GM18520 (cell line): ENCODE measurements at regions not wholly inside any gene's neighbourhood (a gene's known extent, or its start where the extent isn't known, plus 50 kb on each side); places are given as distances from the start of the nearest gene placed in this dataset.

ENCODE experiments used
- ATAC-seq: cut with Tn5 transposase; IDR thresholded peaks from one replicate; pipeline ENCODE4 v1.9.1; 2021; ENCODE audit not compliant: unreplicated experiment

GRCh38 chr5:133744960-133745308 is 132.6 kb upstream of the FSTL4 start:
- ATAC-seq: no peak

- no peak for ATAC-seq
Measured at GRCh38 chr5:133744051-133744959, 132.0 kb upstream of the FSTL4 start.

GRCh38 chr5:133742431-133742988 is 130.2 kb upstream of the FSTL4 start:
- ATAC-seq: no peak

GRCh38 chr5:133741818-133742355 is 129.5 kb upstream of the FSTL4 start:
- no peak for ATAC-seq

- no peak for ATAC-seq
Measured at GRCh38 chr5:133741396-133741795, 129.1 kb upstream of the FSTL4 start.

GRCh38 chr5:133739181-133739780 is 126.9 kb upstream of the FSTL4 start:
- no peak for ATAC-seq

- ATAC-seq: no peak
Measured at GRCh38 chr5:133738271-133738670, 125.9 kb upstream of the FSTL4 start.

GRCh38 chr5:133736512-133736911 is 124.2 kb upstream of the FSTL4 start:
- no peak for ATAC-seq

- no peak for ATAC-seq
Measured at GRCh38 chr5:133735346-133735745, 123.0 kb upstream of the FSTL4 start.

- ATAC-seq: no peak
Measured at GRCh38 chr5:133734916-133735315, 122.6 kb upstream of the FSTL4 start.

GRCh38 chr5:133732536-133732935 is 120.2 kb upstream of the FSTL4 start:
- no peak for ATAC-seq

- no peak for ATAC-seq
Measured at GRCh38 chr5:133731951-133732350, 119.6 kb upstream of the FSTL4 start.

GRCh38 chr5:133730866-133731265 is 118.5 kb upstream of the FSTL4 start:
- no peak for ATAC-seq

GRCh38 chr5:133730346-133730745 is 118.0 kb upstream of the FSTL4 start:
- ATAC-seq: no peak

GRCh38 chr5:133729800-133730199 is 117.5 kb upstream of the FSTL4 start:
- no peak for ATAC-seq

GRCh38 chr5:133728475-133728874 is 116.1 kb upstream of the FSTL4 start:
- ATAC-seq: no peak

GRCh38 chr5:133727636-133728035 is 115.3 kb upstream of the FSTL4 start:
- ATAC-seq: no peak

- ATAC-seq: no peak
Measured at GRCh38 chr5:133723651-133724366, 111.5 kb upstream of the FSTL4 start.

- no peak for ATAC-seq
Measured at GRCh38 chr5:133723126-133723525, 110.8 kb upstream of the FSTL4 start.

- ATAC-seq: no peak
Measured at GRCh38 chr5:133721365-133721764, 109.0 kb upstream of the FSTL4 start.

GRCh38 chr5:133718457-133718856 is 106.1 kb upstream of the FSTL4 start:
- no peak for ATAC-seq
